Ovary (tissue), 7 donors: ENCODE measurements at regions not wholly inside any gene's neighbourhood (a gene's known extent, or its start where the extent isn't known, plus 50 kb on each side); places are given as distances from the start of the nearest gene placed in this dataset.

Source experiments
- DNase-seq, 5 donors: peaks; one replicate each; pipeline ENCODE4 v3.0.0-alpha.2; 2019 to 2020
- H3K27ac ChIP-seq, 2 donors: fragments of 200-600 bp; one replicate each; pipeline versions ENCODE4 v1.5.1 to v1.8.0; 2019 to 2022
- H3K27me3 ChIP-seq: fragments of 200-600 bp; one replicate; pipeline ENCODE4 v1.8.0; 2022
- H3K36me3 ChIP-seq: fragments of 200-600 bp; sonication (generic); one replicate; pipeline ENCODE4 v1.5.1; 2019
- H3K4me1 ChIP-seq: one replicate; pipeline ENCODE4 v1.8.1; 2013; ENCODE audit warnings: mild to moderate bottlenecking, moderate library complexity; ENCODE audit not compliant: insufficient read depth
- H3K4me3 ChIP-seq: fragments of 200-600 bp; sonication (generic); one replicate; pipeline ENCODE4 v1.5.1; 2017
- H3K9me3 ChIP-seq, 2 donors: fragments of 200-600 bp in 1 of 2; sonication (generic) in 1 of 2; one replicate each; pipeline versions ENCODE4 v1.5.1 to v1.8.1; 2013 to 2019; ENCODE audit warnings: mild to moderate bottlenecking in 1 of 2, moderate library complexity in 1 of 2
- EP300 ChIP-seq: sonication (generic); formaldehyde crosslinking; IDR thresholded peaks from one replicate; pipeline ENCODE4 v1.6.1; 2017; ENCODE audit warnings: antibody characterized with exemption
- POLR2A ChIP-seq: fragments of 450-650 bp; IDR thresholded peaks from one replicate; pipeline ENCODE4 v1.6.1; 2017; ENCODE audit warnings: antibody characterized with exemption, mild to moderate bottlenecking, moderate library complexity
- WGBS, 3 donors: extraction: QIAGEN DNeasy Blood & Tissue Kit in 1 of 3; methylation state at CpG; one replicate each; pipeline versions ENCODE4 v1.1.5 to v1.1.7; 2013 to 2017; 5-methylcytosine and 5-hydroxymethylcytosine counted together
- intact Hi-C, 4 donors: fragments of 100-400 bp; cut with DNase I; formaldehyde crosslinking; loops; one replicate each; pipeline versions ENCODE4 v1.11.0 to v1.15.1; 2022 to 2023
- TF ChIP-seq, protein P1 (sequence below), 3 donors: fragments of 450-650 bp in 2 of 3; fragments of 200-600 bp in 1 of 3; IDR thresholded peaks; one replicate each; pipeline versions ENCODE4 v1.5.1 to v1.8.0; 2016 to 2022; ENCODE audit warnings: antibody characterized with exemption in 3 of 3, mild to moderate bottlenecking in 1 of 3
- donor health status: DM: no; HTN: no; CAD: no; lungs with moderate emphysema.
- donor health status: DM: no; HTN: no; CAD: no.
- donor health status: Bipolar disorder and iron deficiency.
- donor health status: DM: no; HTN: no; CAD: no.
- donor health status: DM: yes; HTN: yes; CAD: no.

DNA sequence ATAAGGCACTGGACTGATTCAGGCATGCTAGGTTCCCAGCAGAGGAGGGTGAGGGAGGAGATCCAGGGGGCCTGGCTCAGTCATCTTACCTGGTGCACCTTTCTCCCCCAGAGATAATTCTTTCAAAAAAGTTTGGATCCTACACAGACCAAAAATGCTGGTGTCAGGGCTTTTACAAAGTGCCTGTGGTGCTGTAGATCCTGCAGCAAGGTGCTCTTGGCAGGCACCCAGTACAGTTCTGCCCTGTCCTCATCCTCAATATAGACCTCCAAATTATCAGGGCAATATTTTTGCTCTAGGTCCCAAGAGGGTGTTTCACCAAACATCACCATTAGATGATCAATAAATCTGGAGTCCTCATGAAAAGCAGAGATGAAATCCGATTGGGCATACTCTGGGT lies 78.5 kb upstream of the IGFBP3 start:
- H3K4me3 ChIP-seq, result no peak overlapping the region
- no peaks in the 10 kb centered on the region for H3K36me3 ChIP-seq
- 87 to 96% (median 94%) methylated on average over 1 of the region's 1 CpG for WGBS, 3 donors
- no peaks in the 10 kb centered on the region for H3K4me1 ChIP-seq
- no peaks in the 10 kb centered on the region for H3K27me3 ChIP-seq
- TF ChIP-seq, protein P1, sequence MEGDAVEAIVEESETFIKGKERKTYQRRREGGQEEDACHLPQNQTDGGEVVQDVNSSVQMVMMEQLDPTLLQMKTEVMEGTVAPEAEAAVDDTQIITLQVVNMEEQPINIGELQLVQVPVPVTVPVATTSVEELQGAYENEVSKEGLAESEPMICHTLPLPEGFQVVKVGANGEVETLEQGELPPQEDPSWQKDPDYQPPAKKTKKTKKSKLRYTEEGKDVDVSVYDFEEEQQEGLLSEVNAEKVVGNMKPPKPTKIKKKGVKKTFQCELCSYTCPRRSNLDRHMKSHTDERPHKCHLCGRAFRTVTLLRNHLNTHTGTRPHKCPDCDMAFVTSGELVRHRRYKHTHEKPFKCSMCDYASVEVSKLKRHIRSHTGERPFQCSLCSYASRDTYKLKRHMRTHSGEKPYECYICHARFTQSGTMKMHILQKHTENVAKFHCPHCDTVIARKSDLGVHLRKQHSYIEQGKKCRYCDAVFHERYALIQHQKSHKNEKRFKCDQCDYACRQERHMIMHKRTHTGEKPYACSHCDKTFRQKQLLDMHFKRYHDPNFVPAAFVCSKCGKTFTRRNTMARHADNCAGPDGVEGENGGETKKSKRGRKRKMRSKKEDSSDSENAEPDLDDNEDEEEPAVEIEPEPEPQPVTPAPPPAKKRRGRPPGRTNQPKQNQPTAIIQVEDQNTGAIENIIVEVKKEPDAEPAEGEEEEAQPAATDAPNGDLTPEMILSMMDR (IDR thresholded peaks at IDR 0.05), result no peak
- TF ChIP-seq POLR2A, result no peak
- TF ChIP-seq EP300, result no peak
- intact Hi-C loops, result no loop called here
- H3K9me3 ChIP-seq, result no peaks in the 10 kb centered on the region
- no peak for DNase-seq
- no peak overlapping the region for H3K27ac ChIP-seq

DNA sequence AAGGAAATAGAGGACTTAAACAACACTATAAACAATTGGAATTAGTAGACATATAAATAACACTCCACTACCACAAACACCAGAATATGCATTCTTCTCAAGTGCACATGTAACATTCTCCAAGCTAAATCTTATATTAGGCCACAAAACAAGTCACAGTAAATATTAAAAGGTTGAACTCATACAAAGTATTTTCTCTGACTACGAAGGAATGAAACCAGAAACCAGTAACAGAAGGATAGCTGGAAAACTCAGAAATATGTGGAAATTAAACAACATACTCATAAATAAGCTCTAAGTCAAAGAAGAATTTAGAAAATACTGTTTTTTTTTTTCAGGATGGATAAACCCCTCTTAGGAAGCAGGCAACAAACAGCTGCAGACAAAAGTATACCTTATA lies 77.4 kb upstream of the IGFBP3 start:
- Histone ChIP-seq H3K9me3 (no peaks in the 10 kb centered on the region), H3K4me3 (no peak overlapping the region), H3K27ac (no peak overlapping the region), H3K4me1 (no peaks in the 10 kb centered on the region), H3K36me3 (no peaks in the 10 kb centered on the region), H3K27me3 (no peaks in the 10 kb centered on the region)
- TF ChIP-seq POLR2A (no peak), EP300 (no peak)
- TF ChIP-seq, protein P1 (IDR thresholded peaks at IDR 0.05), result no peak
- intact Hi-C loops, result no loop called here
- 18 to 30% (median 28%) methylated on average over 1 of the region's 1 CpG for WGBS, 3 donors
- DNase-seq, result no peak

DNA sequence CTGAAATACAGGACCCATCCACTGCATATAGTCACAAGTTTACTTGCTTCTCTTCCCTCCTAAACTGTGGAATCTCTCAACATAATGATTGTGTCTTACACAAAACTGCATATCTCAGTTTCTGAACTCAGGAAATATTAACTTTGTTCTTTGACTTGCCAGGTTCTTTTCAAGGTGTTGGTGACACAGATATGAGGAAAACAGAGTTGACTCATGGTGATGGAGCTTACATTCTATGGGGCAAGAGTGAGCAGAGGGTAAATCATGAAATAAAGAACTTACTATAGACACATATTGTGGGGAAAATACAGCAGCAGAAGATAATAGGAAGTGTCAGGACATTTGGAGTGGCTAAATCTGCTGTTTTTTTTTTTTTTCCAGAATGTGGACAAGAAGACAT lies 72.5 kb upstream of the IGFBP3 start:
- Histone ChIP-seq H3K27ac (no peak overlapping the region), H3K4me3 (no peak overlapping the region), H3K9me3 (no peaks in the 10 kb centered on the region), H3K4me1 (peaks cover 1% of the 10 kb centered on the region), H3K27me3 (no peaks in the 10 kb centered on the region), H3K36me3 (no peaks in the 10 kb centered on the region)
- no peak for TF ChIP-seq EP300
- TF ChIP-seq POLR2A, result no peak
- TF ChIP-seq, protein P1 (IDR thresholded peaks at IDR 0.05), result no peak
- intact Hi-C loops, result no loop called here
- DNase-seq, result no peak

DNA sequence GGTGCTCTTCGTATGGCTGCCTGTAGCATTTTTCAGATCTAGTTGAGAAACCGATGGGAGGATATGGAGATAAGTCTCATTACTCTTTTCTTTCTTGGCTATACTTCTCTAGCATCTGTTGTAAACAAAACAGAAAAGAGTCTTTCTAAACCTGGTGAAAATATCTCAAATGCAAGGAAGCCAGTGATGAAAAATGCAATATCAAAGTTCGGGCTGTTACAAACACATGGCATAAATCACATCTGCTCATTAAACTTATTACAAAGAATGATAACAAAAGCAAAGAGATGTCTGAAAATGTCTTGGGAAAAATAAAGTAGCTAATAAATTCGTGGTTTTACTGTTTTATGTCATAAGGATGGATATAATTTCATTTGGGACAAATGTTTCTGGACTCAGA lies 71.8 kb upstream of the IGFBP3 start:
- Histone ChIP-seq H3K27me3 (no peaks in the 10 kb centered on the region), H3K9me3 (no peaks in the 10 kb centered on the region), H3K4me3 (no peak overlapping the region), H3K4me1 (peaks cover 1% of the 10 kb centered on the region), H3K27ac (no peak overlapping the region), H3K36me3 (no peaks in the 10 kb centered on the region)
- WGBS, 3 donors, result 7 to 15% (median 9%) methylated on average over 4 of the region's 4 CpGs
- DNase-seq, result no peak
- intact Hi-C loops, result no loop called here
- TF ChIP-seq, protein P1 (IDR thresholded peaks at IDR 0.05), result no peak
- TF ChIP-seq POLR2A (no peak), EP300 (no peak)

DNA sequence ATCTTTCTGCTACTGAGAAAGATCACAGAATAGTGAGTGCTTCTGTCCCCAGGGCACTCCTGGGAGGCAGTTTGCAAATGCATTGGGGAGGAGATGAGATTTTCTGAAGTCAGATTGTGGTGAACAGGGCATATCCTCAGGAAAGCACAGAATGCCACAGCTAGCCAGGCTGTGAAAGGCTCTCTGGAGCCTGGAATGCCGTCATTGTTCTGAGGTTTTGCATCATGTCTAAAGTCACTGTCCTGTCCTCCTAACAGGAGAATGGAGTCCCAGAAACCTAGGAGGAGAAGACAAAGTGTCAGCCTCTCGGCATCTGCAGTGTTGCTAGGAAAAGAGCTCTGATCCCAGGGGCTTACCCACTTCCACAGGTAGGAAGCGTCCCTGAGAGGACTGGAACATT lies 69.2 kb upstream of the IGFBP3 start:
- Histone ChIP-seq H3K36me3 (no peaks in the 10 kb centered on the region), H3K9me3 (no peaks in the 10 kb centered on the region), H3K4me3 (no peak overlapping the region), H3K27me3 (no peaks in the 10 kb centered on the region), H3K4me1 (peaks cover 1% of the 10 kb centered on the region), H3K27ac (no peak overlapping the region)
- intact Hi-C loops, result no loop called here
- DNase-seq, result no peak
- WGBS, 3 donors, result 74 to 93% (median 86%) methylated on average over 3 of the region's 3 CpGs
- TF ChIP-seq, protein P1 (IDR thresholded peaks at IDR 0.05), result no peak
- no peak for TF ChIP-seq EP300
